ENCODE measurements at regions not wholly inside any gene's neighbourhood (a gene's known extent, or its start where the extent isn't known, plus 50 kb on each side); places are given as distances from the start of the nearest gene placed in this dataset.
A peak's percentile ranks its signal among the peaks of the same experiment; 100 is the strongest.
"Not testable (repeated sequence)": the region's sequence is repeated elsewhere in the genome, so short reads cannot be mapped to it uniquely, and the experiment has no call there.

DNA sequence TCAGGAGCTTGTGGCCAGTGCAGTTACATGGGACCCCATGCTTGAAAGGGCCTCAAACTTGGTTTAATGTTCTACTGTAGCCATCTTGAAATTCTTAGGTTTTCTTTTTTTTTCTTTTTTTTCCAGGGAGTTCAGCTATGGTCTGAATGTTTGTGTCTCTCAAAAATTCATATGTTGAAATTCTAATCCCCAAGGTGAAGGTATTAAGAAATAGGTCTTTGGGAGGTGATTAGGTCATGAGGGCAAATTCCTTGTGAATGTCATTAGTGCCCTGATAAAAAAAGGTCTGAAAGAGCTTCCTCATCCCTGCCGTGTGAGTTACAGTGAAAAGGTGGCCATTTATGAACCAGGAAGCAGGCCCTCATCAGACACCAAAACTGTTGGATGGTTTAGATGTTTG lies 324.1 kb downstream of the C12orf75 start:
- H3K27ac ChIP-seq: no peak overlapping the region
- TF ChIP-seq CTCF (IDR thresholded peaks at IDR 0.05): no peak
- no peak overlapping the region for H3K4me3 ChIP-seq
- DNase-seq (no peak), ATAC-seq (no peak)
- intact Hi-C loops (cut with DNase I): no loop called here
- H3K9me3 ChIP-seq: peaks cover 0 to 4% (median 0%) of the 10 kb centered on the region in 11 donors
- WGBS, 2 donors: 64 to 81% methylated on average over 1 of the region's 1 CpG
- H3K4me1 ChIP-seq: peaks cover 3 to 24% (median 21%) of the 10 kb centered on the region in 9 donors
- no peaks in the 10 kb centered on the region for H3K27me3 ChIP-seq
- no peaks in the 10 kb centered on the region for H3K36me3 ChIP-seq

- WGBS, 2 donors: 50 to 61% methylated on average over 2 of the region's 2 CpGs
- ATAC-seq: peak in 7 of 8 donors; percentile 58 to 82 (median 66)
Observed at GRCh38 chr12:105658389-105658788, 327.9 kb downstream of the C12orf75 start.

DNA sequence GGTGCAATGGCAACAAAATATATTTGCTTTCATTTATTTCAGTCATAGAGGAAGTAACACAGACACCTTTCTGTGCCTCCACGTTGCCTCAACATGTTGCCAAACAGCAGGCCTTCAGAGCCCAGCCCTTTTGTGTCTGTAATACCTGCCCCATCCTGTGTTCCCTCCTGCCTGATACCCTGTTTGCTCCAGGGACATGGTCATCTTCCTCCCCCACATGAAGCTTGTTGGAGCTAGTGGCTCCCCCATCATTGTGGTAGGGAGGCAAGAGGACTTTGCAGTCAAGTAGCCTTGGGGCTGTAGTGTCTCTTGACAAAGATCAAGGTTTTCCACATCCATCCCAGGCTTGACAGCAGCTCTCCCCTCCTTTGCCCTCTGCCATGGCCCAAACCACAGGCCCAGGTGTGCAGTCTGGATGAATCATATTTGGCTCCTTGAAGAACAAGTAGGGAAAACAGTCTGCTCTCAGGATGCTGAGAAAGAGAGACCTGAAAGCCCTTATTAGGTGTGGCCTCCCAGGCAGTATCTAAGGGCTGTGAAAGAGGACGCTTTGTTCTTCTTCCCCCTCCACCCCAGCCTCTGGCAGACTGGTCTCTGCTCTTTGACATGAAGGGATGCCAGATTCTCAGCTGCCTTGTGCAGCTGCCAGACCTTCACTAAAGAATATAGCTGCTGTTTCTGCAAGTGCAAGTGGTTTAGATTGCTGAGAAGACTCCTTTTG lies 329.0 kb downstream of the C12orf75 start:
- Histone ChIP-seq H3K4me1 (peaks cover 3 to 38% (median 27%) of the 10 kb centered on the region in 9 donors), H3K4me3 (no peak overlapping the region), H3K27me3 (no peaks in the 10 kb centered on the region), H3K9me3 (no peaks in the 10 kb centered on the region), H3K36me3 (no peaks in the 10 kb centered on the region), H3K27ac (peak overlapping the region; percentile 32 to 86 (median 64))
- ATAC-seq (peak; percentile 61 to 95 (median 80)), DNase-seq (peak; percentile 30 to 32)
- WGBS, 2 donors: 46 to 49% methylated on average over 2 of the region's 2 CpGs
- no peak for TF ChIP-seq CTCF (IDR thresholded peaks at IDR 0.05)
- intact Hi-C loops (cut with DNase I): no loop called here

More at GRCh38 chr12:105658389-105658788, 327.9 kb downstream of the C12orf75 start:
- peaks cover 3 to 38% (median 27%) of the 10 kb centered on the region in 9 donors for H3K4me1 ChIP-seq
- H3K4me3 ChIP-seq: no peak overlapping the region
- H3K27ac ChIP-seq: peak overlapping the region; percentile 32 to 86 (median 64)
- no peaks in the 10 kb centered on the region for H3K36me3 ChIP-seq
- peak in 1 of 2 donors; percentile 33 for DNase-seq
- intact Hi-C loops (cut with DNase I): no loop called here
- no peaks in the 10 kb centered on the region for H3K9me3 ChIP-seq
- TF ChIP-seq CTCF (IDR thresholded peaks at IDR 0.05): no peak
- H3K27me3 ChIP-seq: no peaks in the 10 kb centered on the region

DNA sequence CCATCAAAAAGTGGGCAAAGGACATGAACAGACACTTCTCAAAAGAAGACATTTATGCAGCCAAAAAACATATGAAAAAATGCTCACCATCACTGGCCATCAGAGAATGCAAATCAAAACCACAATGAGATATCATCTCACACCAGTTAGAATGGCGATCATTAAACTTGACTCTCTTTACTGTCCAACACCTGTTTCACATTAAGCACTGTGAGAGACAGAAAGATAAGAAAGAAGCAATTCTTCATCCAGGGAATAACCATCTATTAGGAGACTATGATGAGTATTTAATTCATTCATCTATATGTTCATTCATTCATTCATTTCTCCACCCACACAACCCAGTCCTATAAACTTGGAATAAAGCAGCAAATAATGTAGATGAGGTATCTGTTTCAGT lies 334.3 kb downstream of the C12orf75 start:
- H3K27ac ChIP-seq; H3K27me3 ChIP-seq; H3K36me3 ChIP-seq; DNase-seq; intact Hi-C loops (cut with DNase I); ATAC-seq; H3K4me3 ChIP-seq; H3K9me3 ChIP-seq: not testable (repeated sequence)
- WGBS, 2 donors: 79 to 88% methylated on average over 1 of the region's 1 CpG
- H3K4me1 ChIP-seq: peaks cover 0 to 13% (median 5%) of the 10 kb centered on the region in 9 donors

GRCh38 chr12:105665366-105665765 lies 334.9 kb downstream of the C12orf75 start:
- 93 to 94% methylated on average over 5 of the region's 5 CpGs for WGBS, 2 donors
- TF ChIP-seq CTCF (IDR thresholded peaks at IDR 0.05): no peak
- DNase-seq (no peak), ATAC-seq (no peak)
- Histone ChIP-seq H3K36me3 (no peaks in the 10 kb centered on the region), H3K27ac (no peak overlapping the region), H3K4me1 (peaks cover 0 to 7% (median 0%) of the 10 kb centered on the region in 9 donors), H3K27me3 (no peaks in the 10 kb centered on the region), H3K9me3 (no peaks in the 10 kb centered on the region), H3K4me3 (no peak overlapping the region)
- intact Hi-C loops (cut with DNase I): no loop called here

Measured in heart right ventricle (tissue), 16 donors.